NAMALWA (cell line): ENCODE measurements at regions not wholly inside any gene's neighbourhood (a gene's known extent, or its start where the extent isn't known, plus 50 kb on each side); places are given as distances from the start of the nearest gene placed in this dataset.
"Not testable (repeated sequence)": the region's sequence is repeated elsewhere in the genome, so short reads cannot be mapped to it uniquely, and the experiment has no call there.

Experiments
- DNase-seq: peaks from one replicate; pipeline ENCODE4 v3.0.0-alpha.2; 2015; ENCODE audit warnings: low spot score

DNA sequence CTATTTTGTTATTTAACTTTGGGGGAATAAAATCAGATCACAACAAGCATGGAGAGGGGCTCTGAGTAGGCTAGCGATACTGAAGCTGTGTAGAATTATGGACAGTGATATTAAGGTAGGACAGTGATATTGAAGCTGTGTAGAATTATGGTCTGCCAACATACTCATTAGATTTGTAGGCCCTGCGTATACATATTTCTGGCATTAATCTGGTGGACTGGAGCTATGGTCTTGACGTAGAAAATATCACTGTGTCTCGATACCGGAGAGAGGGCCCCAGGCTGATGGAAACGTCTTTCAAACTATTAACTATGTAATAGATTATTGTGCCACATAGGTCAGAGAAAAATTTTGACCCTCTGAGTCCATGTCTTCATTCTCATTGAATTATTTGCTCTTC is 511.4 kb downstream of the ADCYAP1 start:
- no peak for DNase-seq

DNA sequence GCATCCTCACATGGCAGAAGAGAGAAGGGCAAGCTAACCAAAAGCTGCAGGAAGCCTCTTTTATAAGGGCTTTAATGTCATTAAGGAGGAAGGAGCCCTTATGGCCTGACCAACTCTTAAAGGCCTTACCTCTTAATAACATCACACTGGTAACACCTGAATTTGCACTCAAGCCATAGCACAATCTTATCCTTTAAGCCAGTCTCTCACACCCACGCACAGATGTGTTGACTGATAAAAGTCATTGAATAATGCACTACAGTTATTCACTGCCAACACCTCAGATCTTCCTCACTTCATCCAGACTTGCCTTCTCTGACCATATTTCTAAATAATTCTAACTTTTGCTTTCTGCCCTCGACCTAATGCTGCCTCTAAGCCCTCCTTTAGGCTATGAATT is 516.8 kb downstream of the ADCYAP1 start:
- no peak for DNase-seq

DNA sequence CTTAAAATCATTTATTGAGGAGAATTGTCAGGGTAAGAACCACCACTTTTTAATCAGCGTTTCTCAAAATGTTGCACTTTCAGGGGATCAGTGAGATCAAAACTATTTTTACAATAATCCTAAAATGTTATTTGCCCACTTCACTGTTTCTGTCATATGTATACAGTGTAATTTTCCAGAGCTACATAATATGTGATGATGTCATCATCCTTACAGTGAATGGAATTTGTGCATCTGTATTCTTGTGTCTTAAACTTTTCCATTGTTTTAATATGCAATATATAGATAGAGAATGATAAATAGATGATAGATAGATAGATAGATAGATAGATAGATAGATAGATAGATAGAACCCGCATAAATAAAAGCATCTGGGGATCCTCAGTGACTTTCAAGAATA is 518.0 kb downstream of the ADCYAP1 start:
- no peak for DNase-seq

DNA sequence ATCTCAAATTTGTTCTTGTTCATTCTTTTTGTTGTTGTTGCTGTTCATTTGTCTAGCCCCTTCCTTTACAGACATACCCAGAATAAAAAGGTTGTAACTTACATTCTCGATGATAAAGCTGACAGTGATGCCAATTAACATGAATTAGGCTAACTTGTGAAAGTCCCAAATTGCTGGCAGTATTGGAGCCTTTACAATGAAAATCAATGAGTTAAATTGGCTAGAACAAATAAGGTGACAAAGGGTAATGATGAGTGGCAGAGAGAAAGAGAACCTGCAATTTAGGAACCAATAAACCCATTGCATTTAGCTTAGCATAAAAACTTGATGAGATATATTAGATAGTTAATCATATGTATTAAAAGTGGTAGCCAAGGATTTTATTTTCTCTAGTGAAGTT is 521.0 kb downstream of the ADCYAP1 start:
- no peak for DNase-seq

DNA sequence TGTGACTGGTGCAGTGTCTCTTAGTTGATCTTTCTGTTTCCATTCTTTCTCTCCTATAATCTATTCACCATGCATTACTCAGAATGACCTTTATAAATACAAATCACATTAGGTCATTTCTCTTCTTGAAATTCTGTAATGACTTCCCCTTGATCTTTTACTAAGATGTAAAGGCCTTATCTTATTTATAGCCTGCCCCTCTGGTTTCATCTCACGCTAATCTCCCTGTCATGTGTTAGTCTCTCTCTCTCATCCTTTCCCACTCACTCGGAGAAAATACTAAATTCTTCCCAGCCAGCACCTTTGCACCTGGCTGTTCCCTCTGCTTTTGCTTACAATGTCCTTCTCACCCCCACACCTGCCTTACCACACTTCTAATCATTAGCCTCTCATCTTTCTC is 530.8 kb downstream of the ADCYAP1 start:
- no peak for DNase-seq

DNA sequence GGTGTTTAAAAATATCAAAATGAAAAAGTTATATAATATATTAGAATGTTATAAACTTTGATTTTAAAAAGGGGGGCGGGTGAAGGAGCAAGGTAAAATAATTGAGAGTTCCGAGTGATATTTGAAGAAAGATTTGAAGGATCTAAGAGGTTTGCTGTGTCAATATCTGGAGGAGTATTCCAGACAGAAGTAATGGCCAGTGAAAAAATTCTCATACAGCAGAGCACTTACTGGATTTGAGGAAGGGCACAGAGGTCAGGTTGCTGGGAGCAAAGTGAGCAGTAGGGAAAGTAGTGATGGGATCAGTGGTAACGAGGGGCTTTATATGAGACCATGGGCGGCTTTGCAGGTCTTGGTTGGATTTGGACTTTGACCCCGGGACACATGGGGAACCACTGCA is 531.5 kb downstream of the ADCYAP1 start:
- no peak for DNase-seq

DNA sequence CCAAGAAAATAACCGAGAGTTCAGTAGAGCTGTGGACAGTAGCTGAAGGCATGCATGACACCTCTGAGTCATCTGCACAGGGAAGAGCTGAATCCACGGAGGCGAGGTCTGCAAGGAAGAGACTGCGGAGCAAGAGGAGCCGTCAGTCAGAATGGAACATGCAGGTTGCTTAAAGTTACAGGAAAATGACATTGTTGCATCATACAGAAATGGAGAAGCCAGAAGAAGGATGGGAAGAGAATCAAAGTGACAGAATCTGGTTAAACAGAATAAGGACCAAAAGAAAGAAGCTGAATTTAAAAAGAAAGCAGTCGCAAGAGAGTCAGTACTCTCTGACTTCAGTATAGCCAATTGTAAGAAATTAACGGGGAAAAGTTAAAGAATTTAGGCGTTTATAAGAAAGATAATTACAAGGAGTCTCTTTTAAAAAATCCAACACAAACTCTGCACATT is 533.8 kb downstream of the ADCYAP1 start:
- no peak for DNase-seq

DNA sequence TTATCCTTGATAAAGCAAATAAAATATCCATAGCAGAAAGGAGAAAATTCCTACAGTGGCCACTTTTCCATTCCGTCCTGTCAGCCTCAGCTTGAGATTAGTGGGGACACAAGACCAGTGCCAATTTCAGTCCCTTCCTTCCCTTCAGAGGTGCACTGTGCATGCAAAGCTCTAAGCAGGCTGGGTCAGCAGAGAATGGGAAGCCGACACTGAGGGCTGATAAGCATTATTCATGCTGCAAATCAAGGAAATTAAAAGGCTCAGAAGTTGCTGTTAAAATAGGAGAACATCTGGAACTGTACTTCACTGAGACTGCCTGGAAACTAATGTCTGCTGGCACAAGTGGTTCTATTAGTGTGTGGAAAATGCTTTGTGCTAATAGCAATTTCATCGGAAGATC is 534.3 kb downstream of the ADCYAP1 start:
- DNase-seq = no peak

DNA sequence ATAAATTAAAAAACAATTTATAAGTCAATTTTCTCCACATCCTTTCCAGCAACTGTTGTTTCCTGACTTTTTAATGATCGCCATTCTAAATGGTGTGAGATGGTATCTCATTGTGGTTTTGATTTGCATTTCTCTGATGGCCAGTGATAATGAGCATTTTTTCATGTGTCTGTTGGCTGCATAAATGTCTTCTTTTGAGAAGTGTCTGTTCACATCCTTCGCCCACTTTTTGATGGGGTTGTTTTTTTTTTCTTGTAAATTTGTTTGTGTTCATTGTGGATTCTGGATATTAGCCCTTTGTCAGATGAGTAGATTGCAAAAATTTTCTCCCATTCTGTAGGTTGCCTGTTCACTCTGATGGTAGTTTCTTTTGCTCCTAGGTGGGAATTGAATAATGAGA is 539.4 kb downstream of the ADCYAP1 start:
- not testable (repeated sequence) for DNase-seq

DNA sequence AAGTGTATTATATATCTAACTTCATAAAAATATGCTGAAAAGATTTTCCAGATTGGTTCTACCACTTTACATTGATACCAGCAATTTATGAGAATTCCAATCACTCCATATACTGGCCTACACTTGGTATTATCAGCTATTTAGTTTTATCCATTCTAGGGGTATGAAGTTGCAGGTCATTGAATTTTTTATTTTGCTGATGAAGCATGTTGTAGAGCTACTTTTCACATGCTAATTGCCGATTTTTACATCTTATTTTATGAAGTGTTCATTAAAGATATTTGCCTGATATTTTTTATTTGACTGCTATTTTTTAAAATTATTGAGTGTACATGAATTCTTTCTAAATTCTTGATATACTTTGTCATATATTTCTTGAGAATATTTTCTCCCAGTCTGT is 542.1 kb downstream of the ADCYAP1 start:
- no peak for DNase-seq

DNA sequence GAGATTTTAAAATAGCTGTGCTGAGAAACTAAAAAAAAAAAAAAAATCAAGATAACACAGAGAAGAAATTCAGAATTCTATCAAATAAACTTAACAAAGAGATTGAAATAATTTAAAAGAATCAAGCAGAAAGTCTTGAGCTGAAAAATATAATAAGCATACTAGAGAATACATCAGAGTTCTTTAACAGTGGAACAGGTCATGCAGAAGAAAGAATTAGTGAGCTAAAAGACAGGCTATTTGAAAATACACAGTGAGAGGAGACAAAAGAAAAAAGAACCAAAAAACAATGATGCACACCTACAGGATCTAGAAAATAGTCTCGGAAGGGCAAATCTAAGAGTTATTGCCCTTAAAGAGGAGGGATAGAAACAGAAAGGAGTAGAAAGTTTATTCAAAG is 548.1 kb downstream of the ADCYAP1 start:
- DNase-seq = no peak

DNA sequence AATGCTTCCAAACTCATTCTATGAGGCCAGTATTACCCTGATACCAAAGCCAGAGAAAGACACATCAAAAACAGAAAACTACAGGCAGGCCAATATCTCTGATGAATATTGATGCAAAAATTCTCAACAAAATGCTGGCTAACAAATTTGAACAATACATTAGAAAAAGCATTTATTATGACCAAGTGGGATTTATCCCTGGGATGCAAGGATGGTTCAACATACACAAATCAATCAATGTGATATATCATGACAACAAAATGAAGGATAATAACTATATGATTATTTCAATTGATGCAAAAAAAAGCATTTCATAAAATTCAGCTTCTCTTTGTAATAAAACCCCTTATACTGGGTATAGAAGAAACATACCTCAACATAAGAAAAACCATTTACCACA is 550.9 kb downstream of the ADCYAP1 start:
- no peak for DNase-seq

DNA sequence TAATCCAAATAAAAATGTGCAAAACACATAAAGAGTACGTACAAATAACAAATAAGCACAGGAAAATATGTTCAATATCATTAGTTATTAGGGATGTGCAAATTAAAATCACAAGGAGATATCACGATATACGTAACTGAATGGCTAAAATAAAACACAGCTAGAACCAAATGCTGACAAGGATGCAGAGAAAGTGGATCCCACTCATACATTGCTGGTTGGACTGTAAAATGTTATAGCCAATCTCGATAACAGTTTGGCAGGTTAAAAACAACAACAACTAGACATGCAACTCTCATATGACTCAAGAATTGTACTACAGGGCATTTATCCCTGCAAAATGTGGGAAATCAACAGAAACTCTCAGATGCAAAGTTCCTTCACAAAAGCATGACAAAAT is 553.9 kb downstream of the ADCYAP1 start:
- DNase-seq = no peak

DNA sequence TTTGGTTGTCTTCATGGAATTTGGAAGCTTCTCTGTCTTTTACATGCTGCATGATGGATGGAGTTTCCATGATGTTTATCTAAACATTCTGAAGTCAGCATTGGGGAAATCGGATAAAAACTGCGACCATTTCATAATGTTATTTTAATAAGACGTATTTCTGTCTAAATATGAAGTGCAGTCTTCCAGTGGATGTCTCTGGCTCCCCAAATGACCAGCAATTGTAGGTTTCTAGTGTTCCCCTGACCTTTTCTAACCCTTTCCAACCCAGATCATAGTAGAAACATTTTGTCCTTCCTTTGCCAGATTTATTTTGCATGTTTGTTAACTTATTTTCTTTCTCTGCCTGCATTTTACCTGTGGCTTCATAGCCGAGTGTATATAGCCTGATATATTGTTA is 559.3 kb downstream of the ADCYAP1 start:
- DNase-seq = no peak

DNA sequence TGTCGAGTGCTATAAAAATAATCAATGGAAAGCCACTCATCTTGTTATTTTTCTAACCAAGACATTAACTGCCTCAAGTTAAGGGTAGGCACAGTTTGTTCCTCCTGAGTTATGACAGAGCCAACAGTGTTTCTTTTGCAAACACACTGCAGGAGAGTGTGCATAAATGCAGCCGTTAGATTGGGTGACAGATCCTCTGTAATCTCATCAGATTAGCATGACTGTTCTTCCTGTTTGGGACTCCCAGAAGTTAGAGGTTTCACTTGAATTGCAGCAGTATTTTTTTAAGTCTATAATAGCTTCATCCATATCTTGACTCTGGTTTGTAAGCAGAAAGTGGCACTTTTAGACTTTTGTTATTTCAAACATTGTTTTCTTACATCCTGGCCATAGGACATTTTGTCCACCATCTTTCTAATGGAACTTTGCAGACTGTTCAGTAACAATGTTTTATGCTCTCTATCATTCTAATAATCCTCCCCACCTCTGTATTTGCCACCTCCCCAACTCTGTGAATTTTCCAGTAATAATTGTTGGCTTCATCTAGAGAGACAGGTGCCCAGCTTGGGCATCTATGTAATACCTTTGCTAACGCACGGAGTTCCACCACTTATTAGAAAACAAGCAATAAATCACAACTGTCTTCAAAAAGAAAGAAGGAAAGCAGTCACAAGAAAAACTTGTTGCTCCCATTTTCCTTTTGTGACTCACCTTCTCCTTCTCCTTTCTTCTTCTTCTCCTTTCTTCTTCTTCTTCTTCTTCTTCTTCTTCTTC is 560.0 kb downstream of the ADCYAP1 start:
- DNase-seq = no peak

DNA sequence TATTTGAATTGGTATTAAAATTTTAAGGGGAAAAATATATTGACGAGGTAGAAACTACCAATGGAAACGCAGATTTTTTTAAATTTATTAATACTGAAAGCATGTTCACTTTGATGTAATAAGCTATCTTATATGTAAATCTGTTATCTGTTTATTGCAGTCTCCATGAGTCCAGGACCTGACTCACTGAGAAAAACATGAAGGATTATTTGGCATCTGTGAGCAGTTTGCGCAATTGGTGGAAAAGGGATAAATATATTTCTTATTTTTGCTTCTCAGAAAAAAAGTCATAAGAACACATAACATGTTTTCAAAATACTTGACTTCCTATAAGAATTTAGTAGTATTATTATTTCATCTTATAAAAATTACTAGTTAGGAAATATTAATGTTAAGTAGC is 561.4 kb downstream of the ADCYAP1 start:
- DNase-seq = no peak

DNA sequence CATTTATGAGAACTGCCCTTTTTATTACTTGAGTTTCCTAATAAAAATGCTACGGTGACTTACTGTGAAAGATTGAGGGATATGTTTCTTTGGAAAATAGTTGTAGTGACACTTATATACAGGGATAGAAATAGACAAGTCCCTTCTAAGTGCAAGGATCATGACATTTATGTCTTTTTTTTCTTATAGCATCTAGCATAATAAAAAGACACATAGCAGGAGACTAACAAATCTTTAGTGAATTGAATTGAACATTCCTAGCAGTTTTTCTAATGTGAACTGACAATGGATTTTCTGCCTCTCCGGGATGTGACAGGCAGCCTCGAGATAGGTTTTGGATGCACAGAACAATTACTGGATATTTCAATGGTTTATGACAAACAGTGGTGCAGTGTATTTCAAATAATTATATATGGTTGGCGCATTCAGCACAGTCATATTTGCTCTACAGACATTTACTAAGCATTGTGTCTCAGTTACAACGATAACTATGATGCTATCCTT is 562.8 kb downstream of the ADCYAP1 start:
- no peak for DNase-seq

DNA sequence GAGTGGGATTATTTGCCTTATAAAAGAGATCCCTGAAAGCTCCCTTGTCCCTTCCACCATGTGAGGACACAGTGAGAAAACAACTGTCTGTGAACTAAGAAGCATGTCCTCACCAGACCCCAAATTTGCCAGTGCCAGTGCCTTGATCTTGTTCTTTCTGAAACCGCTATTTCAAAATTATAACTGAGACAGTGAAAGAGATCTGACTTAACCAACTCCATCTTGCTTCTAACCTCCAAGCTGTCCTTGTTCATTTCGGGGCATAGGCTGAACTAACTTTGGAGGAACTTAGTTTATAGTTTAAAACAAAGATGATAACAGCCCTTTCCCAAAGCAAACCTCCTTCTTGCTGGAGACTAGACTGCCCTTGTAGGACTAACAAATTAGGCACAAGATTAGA is 563.9 kb downstream of the ADCYAP1 start:
- no peak for DNase-seq

DNA sequence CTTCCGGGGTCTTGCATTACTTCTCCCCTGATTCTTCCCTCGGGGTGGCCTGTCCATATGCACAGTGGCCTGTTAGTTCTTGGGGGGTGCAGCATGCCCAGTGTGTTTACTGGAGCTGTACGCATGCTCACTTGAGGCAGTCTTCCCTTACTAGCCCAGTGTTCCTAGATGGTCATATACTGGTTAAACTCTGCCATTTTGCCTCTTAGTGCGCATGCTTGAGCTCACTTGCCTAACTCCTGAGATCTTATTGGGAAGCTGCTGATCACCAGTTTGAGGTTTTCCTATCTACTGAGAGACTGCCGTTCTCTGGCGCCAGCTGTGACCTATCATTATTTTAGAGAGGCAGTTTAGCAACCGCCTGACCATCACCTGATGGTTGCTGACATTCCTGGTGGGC is 571.2 kb downstream of the ADCYAP1 start:
- no peak for DNase-seq

DNA sequence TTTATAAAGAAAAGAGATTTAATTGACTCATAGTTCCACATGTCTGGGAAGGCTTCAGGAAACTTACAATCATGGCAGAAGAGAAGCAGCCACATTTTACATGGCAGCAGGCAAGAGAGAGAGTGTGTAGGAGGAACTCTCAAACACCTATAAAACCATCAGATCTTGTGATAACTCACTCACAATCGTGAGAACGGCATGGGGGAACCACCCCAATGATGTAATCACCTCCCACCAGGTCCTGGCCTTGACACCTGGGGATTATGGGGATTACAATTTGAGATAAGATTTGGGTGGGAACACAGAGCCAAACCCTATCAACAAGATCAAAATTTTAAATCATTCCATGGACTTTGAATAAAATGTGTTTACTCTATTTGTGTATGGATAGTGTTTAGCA is 575.6 kb downstream of the ADCYAP1 start:
- DNase-seq = no peak

DNA sequence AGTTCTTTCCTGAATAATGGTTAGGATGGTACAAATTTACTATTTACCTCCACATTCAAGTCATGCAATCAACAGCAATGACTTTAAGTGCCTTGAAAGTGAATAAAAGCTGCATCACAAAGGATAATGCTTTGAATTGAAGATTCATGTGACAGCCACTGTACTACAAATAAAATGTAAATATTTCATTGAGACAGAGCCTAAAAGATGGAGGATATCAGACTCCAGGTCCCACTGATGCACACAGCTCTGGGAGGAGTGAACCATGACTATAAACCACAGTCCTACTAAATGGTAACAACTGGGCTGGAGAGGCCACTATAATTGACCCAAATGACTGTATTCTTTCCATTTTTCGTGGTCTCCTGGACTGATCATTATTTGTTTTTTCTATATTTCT is 576.9 kb downstream of the ADCYAP1 start:
- DNase-seq = no peak

DNA sequence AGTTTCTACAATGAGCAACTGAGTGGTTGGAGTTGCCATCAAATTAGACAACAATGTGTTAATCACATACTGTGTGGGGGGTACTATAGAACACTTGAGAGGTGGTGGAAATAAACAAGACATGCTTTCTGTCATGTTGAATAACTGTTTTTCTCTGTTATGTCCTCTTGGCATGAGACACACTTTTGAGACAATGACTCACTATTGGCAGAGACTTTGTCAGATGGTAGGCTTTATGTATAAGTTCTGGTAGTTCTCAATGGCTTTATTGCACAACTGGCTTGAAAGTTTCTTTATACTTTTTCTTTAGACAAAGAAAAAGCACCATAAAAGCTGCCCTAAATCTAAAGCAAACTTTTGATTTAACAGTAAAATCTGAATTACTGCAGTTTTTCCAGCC is 578.7 kb downstream of the ADCYAP1 start:
- no peak for DNase-seq

DNA sequence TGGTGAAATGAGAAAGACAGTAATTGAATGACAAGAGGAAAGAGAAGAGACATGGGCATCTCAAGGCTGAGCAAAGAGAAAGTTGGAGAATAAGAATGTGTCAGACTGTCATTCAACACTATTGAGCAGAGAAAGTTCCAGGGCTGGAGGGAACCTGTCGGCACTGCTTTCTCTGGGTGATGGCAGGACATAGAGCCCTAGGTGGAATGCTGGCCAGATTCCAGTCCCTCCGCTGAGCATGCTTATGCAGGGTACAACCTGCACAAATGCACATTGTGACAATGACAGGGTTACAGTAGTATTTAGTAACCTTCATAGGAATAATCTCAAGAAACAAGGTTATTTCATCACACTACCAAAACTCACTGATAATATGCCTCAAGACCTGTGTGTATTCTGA is 582.8 kb downstream of the ADCYAP1 start:
- DNase-seq = no peak

DNA sequence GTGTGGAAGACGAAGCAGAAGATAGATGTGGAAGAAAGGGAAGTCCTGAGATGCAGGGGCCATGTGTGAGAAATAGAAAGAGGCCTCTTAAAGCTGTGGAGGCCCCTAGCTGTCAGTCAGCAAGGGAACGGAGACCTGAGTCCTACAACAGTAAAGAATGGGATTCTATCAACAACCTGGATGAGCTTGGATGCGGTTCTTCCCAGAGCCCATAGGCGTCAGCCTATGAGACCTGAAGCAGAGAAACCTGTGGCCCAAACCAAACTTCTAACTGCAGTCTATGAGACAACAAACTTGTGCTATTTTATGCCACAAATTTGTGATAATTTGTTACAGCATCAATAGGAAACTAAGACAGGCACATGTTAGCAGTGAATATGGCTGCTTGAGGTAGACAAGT is 583.7 kb downstream of the ADCYAP1 start:
- no peak for DNase-seq
